ENCODE measurements at regions not wholly inside any gene's neighbourhood (a gene's known extent, or its start where the extent isn't known, plus 50 kb on each side); places are given as distances from the start of the nearest gene placed in this dataset.

GRCh38 chr15:87805117-87805820, 451.3 kb downstream of the NTRK3 start:
- no peak for DNase-seq (ENCODE audit: low read depth)

- DNase-seq (ENCODE audit: low read depth) = no peak
Observed at GRCh38 chr15:87804451-87804850, 452.1 kb downstream of the NTRK3 start.

GRCh38 chr15:87799838-87800237, 456.7 kb downstream of the NTRK3 start:
- DNase-seq (ENCODE audit: low read depth) = no peak

- DNase-seq (ENCODE audit: low read depth) = no peak
Observed at GRCh38 chr15:87799428-87799827, 457.1 kb downstream of the NTRK3 start.

DNA sequence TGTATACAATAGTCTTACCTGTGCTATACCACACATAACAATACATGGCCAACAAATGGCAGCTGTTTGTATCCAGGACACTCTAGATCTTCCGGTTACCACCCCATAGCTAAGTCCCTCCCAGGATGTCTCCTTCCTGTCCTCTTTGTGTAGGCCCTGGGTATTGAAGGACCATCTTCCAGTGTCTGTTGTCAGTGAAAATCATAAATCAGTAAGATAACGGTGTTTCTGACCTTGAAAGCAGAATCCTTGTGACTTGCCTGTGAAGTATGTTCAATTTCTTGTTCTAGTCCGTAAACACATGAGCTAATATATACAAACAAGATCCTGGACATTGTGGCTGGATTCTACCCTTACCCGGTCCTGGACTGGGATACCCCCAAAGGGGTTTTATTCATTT, 462.8 kb downstream of the NTRK3 start:
- DNase-seq (ENCODE audit: low read depth) = no peak

GRCh38 chr15:87792250-87793040, 464.1 kb downstream of the NTRK3 start:
- DNase-seq (ENCODE audit: low read depth) = no peak

GRCh38 chr15:87781959-87782625, 474.4 kb downstream of the NTRK3 start:
- no peak for DNase-seq (ENCODE audit: low read depth)

GRCh38 chr15:87779746-87780145, 476.8 kb downstream of the NTRK3 start:
- no peak for DNase-seq (ENCODE audit: low read depth)

DNA sequence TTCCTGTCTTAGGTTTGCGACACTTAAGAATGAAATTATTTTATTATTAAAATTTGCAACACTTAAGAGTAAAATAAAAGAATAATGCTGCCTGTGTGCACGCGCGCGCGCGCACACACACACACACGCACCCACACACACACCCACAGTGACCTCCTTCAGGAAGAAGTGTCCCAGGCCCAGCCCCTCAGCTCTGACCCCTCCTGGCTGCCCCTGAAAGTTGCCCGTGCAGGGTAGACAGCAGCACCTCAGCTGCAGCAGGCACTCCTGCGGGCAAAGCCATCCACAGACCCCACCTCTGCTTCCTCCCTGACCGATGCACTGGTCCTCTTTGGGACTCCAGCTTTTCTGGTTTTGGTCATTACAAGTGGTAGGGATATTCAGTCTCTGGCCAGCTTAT, 478.2 kb downstream of the NTRK3 start:
- no peak for DNase-seq (ENCODE audit: low read depth)

GRCh38 chr15:87777054-87777561, 479.4 kb downstream of the NTRK3 start:
- peak; percentile 84 for DNase-seq (ENCODE audit: low read depth)

DNA sequence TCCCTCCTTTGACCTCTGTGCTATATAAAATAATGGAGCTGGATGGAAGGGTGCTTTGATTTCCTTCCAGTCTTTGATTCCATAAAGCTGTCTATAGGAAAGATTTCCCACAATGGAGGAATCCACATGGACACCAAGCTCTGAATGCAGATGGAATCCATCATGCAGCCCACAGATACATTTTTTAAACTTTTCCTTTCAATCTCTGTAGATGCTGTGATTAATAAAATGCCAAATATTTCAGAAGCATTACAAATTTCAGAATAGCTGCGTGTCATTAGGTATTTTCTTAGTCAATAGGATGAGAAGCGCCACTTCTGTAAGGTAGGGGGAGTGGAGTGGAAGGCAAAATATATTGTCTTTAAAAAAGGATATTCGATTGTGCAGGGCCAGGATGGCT, 489.0 kb downstream of the NTRK3 start:
- DNase-seq (ENCODE audit: low read depth) = no peak

DNA sequence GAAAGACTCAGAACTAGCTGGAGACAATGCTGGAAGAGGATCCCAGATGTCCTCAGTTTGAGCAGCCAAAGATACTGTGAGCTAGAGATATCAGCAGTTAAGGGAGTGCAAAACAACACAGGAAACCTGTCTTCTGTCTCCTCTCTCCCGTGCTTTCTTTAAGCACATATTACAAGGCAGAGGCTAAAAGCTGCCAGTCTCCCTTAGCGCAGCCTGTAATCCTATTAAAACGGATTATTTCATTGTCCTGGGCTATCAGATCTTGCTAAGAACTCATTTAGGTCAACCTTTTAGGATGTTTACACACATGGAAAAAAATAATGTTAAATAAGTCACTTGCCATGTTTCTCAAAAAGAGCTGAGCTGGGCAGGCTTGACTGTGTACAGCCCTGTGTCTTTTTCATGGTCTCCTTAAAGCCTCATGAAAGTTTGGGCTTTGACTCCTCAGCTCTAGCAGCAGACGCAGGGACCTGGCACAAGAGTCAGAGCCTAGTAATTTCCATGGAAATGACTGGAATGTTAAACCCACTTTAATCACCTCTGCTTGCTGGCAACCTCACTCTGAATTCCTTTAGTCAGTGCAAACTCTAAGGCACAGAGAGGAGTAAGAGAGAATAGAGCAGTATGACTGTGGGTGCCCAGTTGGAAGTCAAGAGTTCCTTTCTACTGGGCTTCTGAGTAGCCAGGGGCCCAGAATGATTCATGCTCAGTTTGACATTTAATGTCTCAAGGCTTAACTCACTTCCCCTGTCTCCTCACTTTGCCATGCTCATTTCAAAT, 491.9 kb downstream of the NTRK3 start:
- DNase-seq (ENCODE audit: low read depth) = peak; percentile 91

DNA sequence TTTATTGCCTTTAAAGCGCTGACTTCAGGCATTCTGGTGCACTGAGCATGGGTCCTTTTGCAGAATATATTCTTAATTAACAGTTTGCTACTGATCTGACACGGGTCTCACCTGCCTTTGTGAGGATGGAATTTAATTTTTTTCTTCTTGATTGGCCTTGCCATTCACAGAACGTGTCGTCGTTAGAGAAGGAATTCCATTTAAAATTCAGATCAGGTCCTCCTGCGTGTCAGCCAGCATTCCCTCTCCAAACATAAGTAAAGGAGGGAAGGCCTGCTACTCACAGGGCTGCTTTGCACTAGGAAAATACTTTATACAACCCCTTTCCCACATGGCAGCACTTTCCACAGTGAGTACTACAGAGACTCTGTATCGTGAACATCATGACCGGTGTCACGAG, 492.7 kb downstream of the NTRK3 start:
- DNase-seq (ENCODE audit: low read depth) = no peak

DNA sequence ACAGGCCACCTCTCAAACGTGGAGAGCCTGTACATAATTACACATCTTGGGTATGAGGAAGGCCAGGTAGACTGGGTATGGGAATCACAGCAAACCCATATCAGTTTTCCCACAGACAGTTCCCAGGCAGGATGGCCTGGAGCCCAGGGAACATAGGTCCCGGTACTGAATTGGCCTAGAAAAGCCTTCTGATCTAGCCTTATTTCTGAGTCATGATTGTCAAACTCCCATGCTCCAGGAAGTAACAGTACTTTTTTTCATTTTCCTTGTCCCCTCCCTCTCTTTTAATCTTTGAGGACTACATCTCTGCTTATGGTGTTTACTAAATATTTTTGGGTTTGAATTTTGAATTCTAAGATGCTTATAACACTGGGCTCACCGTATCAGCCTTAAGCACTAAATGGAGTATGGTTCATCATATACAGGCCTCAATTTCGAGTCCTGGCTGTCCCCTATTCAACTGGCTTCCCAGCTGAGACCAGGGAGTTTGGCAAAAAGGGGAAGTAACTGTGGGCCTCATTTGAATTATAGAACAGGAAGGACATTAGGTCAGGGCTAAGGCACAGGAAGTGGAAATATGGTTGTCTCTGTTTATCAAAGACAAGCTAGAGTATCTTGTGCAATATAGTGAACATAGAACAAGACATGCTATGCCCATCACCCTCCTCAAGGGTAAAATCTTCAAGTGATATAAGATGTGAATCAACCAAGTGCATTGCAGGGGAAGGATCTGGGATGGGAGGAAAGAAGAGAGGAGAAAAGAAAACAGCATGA, 494.6 kb downstream of the NTRK3 start:
- no peak for DNase-seq (ENCODE audit: low read depth)

DNA sequence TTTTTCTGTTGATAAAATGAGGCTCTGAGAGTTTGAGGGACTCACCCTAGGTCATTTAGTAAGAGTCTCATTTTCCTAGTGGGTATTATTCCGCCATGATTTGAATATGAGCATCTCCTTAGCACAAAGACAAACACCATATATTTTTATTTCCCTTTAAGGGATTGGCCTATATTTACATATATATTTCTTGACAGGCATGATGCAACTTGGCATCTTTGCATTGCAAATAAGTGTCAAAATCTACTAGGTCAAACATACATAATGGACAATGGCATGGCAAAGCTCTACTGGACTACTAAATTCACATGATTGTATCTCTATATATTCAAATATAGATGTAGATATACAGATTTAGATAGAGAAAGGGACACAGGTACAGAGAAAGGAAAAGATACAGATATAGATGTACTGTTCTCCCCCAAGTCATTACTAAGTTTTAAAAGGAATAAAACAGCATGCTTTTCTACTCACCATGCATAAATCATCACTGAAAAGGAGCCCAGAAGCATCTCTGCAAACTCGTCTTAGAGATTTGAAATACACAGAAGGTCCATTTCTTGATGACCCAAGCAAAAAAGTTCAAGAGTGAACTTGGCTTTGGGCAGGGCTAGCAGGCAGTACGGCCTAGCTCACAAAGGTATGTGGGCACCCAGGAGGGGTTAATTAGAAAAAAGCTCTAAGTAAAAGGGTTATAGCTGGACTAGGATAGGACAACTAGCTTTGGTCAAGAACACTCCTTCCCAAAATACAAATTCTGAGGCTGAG, 495.8 kb downstream of the NTRK3 start:
- no peak for DNase-seq (ENCODE audit: low read depth)

- no peak for DNase-seq (ENCODE audit: low read depth)
Observed at GRCh38 chr15:87758794-87759418, 497.6 kb downstream of the NTRK3 start.

GRCh38 chr15:87757084-87757483, 499.5 kb downstream of the NTRK3 start:
- no peak for DNase-seq (ENCODE audit: low read depth)

GRCh38 chr15:87756072-87756471, 500.5 kb downstream of the NTRK3 start:
- DNase-seq (ENCODE audit: low read depth) = no peak

DNA sequence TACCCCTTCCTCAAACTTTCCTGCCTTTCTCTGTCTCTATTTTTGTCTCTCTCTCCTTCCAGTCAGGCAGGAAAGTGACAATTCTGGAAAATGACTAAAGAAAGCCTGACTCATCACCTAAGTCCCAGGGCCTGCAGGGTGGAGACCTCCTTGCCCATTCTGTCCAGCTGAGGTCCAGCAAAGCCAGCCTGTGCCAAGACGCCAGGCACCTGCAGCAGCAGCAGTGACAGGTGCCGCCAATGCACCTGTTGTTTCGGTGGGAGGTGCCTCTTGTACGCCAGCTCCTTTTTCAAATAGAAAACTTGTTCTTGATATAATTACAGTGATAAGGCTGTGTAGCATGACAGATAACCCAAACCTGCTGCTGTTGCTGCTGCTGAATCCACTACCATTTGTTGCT, 501.3 kb downstream of the NTRK3 start:
- DNase-seq (ENCODE audit: low read depth) = no peak

DNA sequence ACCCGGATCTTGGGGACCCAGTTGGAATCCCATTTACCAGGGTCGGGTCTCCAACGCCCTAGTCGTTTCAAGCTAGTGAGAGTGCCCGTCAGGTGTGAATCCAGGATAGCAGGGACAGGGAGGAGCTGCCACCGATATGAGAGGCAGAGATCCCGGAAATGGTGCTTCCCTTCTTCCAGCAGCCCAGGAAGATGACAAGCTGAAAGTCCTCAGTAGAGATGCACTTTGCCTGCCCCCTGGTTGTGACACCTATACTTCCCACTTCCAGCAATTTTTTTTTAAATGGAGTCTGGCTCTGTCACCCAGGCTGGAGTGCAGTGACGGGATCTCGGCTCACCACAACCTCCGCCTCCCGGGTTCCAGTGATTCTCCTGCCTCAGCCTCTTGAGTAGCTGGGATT, 503.0 kb downstream of the NTRK3 start:
- no peak for DNase-seq (ENCODE audit: low read depth)

All from HS-27A (cell line).